Erythroblast (primary cell): ENCODE measurements at regions not wholly inside any gene's neighbourhood (a gene's known extent, or its start where the extent isn't known, plus 50 kb on each side); places are given as distances from the start of the nearest gene placed in this dataset.

Source experiments
- GATA1 ChIP-seq: IDR thresholded peaks from 2 replicates; pipeline ENCODE4 v1.6.1; 2011; ENCODE audit warnings: low read depth, mild to moderate bottlenecking, control low read depth, low read length, moderate library complexity
- POLR2A ChIP-seq: IDR thresholded peaks from 2 replicates; pipeline ENCODE4 v1.6.1; 2011; ENCODE audit warnings: mild to moderate bottlenecking, low read length

DNA sequence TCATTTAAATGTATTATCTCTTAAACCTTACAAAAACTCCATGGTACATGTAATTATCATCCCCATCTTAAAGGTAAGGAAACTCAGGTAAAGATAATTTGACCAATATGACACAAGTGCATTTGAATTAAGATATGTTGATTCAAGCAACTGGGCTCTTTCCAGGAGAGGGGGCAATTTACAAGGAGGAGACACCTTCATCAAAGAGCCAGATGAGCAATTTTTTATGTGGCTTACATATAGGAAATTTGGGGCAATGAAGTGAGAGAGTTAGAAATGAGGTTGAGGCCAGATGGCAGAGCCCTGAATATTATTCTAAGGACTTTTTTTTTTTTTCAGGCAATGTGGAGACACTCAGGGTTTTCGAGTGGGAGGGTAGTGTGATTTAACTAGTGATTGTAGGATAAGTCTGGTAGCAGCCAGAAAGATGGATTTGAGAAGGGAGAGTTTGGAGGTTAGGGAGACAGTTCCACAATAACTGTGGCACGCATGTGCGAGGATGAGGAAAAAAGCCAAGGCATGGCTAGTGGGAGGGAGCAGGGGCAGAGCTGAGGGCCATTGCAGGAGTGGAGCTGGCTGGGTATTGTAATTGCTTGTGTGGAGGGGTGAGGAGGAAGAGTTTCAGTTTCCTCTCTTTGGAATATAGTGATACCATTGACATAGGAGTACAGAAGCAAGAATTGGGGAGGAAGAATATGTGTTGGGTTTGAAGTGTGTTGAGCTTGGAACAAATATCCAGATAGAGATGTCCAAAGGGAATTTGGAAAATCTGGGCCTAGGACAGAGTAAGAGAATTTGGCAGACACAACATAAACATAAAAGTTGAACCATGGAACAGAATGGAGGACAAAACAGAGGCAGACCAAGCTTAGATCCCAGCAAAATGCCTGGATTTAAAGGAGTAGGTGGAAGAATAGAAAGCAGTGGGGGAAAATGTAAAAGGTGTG is 72.0 kb downstream of the ACTBL2 start:
- TF ChIP-seq POLR2A, result no peak
- TF ChIP-seq GATA1, result no peak
